ENCODE measurements at regions not wholly inside any gene's neighbourhood (a gene's known extent, or its start where the extent isn't known, plus 50 kb on each side); places are given as distances from the start of the nearest gene placed in this dataset.

- TF ChIP-seq, protein P1, sequence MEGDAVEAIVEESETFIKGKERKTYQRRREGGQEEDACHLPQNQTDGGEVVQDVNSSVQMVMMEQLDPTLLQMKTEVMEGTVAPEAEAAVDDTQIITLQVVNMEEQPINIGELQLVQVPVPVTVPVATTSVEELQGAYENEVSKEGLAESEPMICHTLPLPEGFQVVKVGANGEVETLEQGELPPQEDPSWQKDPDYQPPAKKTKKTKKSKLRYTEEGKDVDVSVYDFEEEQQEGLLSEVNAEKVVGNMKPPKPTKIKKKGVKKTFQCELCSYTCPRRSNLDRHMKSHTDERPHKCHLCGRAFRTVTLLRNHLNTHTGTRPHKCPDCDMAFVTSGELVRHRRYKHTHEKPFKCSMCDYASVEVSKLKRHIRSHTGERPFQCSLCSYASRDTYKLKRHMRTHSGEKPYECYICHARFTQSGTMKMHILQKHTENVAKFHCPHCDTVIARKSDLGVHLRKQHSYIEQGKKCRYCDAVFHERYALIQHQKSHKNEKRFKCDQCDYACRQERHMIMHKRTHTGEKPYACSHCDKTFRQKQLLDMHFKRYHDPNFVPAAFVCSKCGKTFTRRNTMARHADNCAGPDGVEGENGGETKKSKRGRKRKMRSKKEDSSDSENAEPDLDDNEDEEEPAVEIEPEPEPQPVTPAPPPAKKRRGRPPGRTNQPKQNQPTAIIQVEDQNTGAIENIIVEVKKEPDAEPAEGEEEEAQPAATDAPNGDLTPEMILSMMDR (IDR thresholded peaks at IDR 0.05 in 8 of 11, conservative IDR thresholded peaks at IDR 0.05 in 3 of 11), result no peak
- no peak for TF ChIP-seq POLR2A (IDR thresholded peaks at IDR 0.05)
These were observed 613.5 kb downstream of the MBD2 start for GRCh38 chr18:53610957-53611356.

All from spleen (tissue), 7 donors.